ENCODE measurements at regions not wholly inside any gene's neighbourhood (a gene's known extent, or its start where the extent isn't known, plus 50 kb on each side); places are given as distances from the start of the nearest gene placed in this dataset.
"Not testable (repeated sequence)": the region's sequence is repeated elsewhere in the genome, so short reads cannot be mapped to it uniquely, and the experiment has no call there.

DNA sequence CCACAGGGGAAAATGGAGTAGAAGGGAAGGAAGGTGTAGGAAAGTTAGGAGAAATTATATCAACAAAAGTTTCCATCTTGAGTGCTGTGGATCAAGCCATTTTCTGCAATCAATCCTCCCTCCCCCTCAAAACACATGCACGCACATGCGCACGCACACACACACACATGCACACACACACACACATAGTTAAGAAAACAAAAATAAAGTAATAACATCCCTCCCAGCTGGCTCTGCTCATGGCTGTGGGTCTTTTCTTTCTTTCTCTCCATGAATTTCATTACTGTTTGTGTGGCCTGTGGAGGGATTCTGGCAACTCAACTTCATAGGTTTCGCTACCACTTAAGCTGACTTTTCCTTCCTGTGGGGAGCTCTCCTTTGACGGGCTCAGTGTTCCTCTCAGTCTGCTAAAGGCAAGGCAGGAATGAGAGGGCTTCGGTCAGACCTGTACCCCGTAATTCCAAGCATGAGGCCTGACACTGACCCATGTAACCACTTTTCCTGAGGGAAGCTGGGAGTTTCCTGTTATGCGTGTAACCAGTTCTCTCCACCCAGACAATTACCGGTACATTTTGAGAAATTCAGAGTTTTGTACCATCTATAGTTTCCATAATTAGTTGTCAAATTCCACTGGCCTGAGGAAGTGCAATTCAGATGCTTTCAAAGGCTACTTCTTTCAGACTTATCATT lies 79.8 kb downstream of the ZNF92 start:
- no peak for DNase-seq (ENCODE audit: low spot score)

DNA sequence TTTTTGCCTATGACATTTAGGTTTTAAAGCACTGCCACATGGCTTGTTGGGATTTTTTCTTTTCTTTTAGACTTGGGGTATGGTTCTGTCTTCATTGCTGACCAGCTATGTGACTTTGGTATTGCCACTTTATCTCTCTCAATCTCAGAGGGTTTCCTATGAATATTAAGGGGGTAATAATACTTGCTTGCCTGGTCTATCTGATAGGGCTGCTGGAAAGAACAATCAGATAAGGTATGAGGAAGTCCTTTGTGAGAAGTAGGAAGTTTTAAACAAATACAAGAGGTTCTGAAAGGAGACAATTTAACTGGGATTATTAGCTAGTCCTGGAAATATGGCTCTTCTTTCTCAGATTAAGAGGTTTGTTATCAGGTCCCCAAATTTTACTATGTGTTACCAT lies 80.8 kb downstream of the ZNF92 start:
- no peak for DNase-seq (ENCODE audit: low spot score)

DNA sequence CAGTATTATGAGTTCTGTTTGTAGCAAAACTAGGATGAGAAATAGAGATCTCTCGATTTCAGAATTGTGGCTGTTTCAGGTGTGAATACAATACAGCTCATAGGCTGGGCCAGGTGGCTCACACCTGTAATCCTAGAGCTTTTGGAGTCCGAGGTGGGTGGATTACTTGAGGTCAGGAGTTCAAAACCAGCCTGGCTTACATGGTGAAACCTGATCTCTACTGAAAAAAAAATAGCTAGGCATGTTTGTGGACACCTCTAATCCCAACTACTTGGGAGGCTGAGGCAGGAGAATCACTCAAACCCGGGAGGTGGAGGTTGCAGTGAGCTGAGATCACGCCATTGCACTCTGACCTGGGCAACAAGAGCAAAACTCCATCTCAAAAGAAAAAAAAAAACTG lies 81.4 kb downstream of the ZNF92 start:
- not testable (repeated sequence) for DNase-seq (ENCODE audit: low spot score)

DNA sequence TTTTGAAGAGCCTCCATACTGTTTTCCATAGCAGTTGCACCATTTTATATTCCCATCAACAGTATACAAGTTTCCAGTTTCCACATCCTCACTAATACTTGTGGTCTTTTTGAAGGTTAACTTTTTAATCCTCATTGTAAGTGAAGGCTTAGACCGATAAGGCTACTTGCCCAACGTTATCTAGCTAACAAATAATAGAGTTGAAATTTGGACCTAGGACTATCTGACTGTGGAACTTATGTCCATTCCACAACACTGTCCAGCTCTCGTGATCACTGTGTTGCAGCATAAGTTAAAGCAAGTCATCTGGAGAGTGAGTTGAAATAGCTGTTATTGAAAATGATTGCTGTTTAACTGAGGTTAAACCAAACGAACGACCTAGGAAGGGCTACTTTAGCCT lies 84.0 kb downstream of the ZNF92 start:
- no peak for DNase-seq (ENCODE audit: low spot score)

DNA sequence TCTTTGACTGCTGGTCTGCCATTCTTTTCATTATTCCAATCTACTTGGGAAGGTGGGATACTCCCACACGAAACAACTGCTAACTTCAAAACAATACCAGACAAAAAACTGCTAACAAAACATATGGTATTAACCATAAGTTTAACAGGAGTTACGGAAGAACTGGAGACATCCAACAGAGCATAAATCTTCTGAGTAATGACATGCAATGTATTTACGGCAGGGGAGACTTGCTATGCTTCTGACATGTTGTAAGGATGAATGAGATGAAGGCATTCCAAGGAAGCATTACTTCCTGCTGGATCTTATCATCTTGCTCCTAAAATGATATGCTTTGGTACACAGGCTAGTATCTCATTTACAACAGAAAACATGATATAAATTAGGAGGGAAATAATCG lies 85.8 kb downstream of the ZNF92 start:
- no peak for DNase-seq (ENCODE audit: low spot score)

DNA sequence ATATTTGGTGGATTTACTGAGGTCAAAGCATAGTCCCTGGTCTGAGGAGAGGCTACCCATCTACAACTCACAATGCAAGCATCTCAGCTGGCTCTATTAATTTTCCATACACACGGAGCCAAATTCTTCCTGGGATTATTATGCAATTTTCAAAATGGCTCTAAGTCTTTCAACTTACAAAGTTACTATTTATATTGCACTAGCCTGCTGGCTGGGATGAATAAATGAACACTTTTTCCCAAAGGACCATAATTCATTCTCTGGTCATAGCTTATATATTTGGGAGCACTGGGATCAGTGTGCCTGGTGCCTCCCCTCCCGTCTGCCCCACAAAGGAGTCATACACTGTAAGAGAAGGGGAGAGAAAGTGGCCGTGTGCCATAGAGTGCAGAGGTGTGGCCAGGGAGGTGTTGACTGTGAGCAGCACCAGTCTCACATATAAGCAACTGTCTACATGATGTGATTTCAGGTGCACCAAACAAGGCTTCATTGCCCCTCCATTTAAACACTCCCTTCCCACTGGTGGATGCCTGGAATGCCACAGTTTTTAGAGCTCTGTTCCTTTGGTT lies 88.6 kb downstream of the ZNF92 start:
- DNase-seq (ENCODE audit: low spot score): no peak

DNA sequence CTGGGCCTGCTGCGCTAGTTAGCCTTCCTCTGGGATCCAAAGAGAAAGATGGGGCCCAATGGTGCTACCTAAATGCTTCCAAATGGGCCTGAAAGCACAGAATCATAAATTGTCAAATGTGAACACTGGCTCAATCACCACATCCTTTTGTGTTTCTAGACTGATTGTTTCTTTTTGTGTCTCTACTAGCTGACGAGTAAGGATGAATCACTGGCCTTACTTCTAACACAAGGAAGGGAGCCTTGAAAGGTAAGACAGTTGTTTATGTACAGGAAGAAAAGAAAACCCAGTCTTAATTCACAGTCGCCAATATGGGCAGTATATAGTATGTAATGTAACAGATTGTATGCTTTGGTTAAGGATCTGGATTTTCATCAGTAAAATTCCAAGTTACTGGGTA lies 89.5 kb downstream of the ZNF92 start:
- DNase-seq (ENCODE audit: low spot score): no peak

DNA sequence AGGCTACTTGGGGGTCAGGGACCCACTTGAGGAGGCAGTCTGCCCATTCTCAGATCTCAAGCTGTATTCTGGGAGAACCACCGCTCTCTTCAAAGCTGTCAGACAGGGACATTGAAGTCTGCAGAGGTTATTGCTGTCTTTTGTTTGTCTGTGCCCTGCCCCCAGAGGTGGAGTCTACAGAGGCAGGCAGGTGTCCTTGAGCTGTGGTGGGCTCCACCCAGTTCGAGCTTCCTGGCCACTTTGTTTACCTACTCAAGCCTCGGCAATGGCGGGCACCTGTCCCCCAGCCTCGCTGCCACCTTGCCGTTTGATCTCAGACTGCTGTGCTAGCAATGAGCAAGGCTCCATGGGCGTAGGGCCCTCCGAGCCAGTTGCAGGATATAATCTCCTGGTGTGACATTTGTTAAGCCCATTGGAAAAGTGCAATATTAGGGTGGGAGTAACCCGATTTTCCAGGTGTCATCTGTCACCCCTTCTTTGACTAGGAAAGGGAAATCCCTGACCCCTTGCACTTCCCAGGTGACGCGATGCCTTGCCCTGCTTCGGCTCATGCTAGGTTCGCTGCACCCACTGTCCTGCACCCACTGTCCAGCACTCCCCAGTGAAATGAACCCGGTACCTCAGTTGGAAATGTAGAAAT lies 96.4 kb downstream of the ZNF92 start:
- not testable (repeated sequence) for DNase-seq (ENCODE audit: low spot score)

DNA sequence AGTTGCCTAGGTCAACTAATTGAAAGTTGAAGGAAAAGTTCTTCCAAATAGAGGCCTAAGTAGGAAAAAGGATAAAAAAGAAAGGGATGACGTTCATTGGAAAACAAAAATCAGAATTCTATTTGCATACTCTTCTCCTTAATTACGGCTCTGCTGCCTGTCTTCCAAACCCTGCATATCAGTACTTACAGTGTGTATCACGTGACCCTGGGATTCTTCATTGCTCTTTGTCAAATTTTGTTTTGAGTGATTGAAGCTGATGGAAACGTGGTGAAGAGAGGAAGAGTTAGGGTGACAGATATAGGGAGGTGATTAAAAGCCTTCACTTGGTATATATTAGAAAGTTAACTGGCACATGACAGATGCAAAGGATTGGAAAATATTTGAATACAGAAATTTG lies 97.9 kb downstream of the ZNF92 start:
- DNase-seq (ENCODE audit: low spot score): no peak

DNA sequence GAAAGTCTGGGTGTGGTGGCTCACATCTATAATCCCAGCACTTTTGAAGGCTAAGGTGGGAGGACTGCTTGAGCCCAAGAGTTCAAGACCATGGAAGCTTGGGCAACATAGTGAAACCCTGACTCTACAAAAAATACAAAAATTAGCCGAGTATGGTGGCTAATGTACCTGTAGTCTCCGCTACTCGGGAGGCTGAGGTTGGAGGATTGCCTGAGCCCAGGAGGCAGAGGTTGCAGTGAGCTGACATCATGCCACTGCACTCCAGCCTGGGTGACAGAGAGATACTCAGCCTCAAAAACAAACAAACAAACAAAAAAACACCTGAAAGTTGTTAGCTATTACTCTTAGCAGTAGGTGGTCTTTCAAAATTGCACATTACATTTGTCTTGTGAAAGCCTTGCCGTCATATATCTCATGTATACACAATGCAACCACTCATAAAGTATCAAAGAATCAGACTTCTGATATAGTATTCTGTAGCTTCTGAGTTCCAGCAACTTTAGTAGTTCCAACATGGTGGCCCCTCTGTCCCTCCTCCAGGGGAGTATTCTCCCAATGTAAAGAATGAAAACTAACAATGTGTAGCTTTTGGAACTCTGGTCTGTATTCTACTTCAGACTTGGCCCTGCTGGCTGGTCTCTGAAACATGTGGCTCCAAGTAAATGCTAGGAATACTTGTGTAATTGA lies 101.5 kb downstream of the ZNF92 start:
- DNase-seq (ENCODE audit: low spot score): no peak

DNA sequence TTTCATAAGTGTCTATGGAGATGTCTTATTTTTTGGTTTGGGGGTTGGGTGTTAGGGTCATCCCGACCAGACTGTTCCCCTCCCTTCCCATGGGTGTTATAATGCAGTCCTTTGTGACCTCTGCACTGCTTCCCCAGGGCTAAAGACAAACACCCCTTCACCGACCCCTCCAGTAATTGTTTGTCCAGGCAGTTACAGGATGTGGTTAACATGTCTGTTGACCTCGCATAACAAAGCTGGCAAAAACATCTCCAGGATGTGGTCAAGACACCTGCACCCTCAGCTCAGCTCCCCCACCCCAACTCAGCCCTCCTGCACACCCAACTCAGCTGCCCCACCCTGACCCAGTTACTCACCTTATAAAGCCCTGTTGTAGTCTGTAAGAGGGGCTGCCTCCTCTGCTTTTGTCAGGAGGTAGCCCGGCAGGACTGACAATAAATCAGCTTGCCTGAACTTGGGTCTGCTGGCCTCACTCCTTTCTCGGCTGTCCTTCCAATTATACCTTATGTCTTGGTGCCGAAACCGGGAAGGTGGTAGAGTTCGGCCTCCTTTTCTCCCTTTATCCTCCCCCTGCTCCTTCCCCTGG lies 102.2 kb downstream of the ZNF92 start:
- no peak for DNase-seq (ENCODE audit: low spot score)

DNA sequence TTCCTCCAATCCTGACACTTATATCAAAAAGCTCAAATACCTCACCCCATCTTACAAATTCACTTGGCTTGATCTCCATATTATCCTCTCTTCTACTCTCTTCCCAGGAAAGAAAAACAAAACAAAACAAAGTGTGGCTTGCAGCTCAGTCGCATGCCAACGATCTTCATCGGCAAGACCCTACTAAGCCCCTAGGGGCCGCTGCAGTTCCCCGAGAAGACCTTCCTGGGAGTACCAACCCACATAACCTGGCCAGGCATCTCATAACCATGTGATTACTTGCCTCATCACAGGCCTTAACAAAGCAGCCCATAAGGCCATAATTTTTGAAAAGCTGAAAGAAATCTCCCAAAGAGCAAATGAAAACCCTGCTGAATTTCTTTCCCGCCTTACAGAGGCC lies 103.7 kb downstream of the ZNF92 start:
- no peak for DNase-seq (ENCODE audit: low spot score)

DNA sequence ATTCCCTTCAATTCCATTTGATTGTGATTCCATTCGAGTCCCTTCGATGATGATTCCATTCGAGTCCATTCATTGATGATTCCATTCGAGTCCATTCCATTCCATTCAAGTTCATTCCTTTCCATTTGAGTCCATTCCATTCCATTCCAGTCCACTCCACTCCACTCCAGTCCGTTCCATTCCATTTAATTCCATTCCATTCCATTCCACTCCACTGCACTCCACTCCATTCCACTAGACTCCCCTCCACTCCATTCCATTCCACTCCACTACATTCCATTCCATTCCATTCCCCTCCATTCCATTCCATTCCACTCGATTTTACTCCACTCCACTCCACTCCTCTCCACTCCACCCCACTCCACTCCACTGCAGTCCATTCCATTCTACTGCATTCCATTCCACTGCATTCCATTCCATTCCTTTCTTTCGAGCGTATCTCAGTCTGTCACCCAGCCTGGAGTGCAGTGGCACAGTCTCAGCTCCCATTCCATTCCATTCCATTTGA lies 115.7 kb downstream of the ZNF92 start:
- no peak for DNase-seq (ENCODE audit: low spot score)

DNA sequence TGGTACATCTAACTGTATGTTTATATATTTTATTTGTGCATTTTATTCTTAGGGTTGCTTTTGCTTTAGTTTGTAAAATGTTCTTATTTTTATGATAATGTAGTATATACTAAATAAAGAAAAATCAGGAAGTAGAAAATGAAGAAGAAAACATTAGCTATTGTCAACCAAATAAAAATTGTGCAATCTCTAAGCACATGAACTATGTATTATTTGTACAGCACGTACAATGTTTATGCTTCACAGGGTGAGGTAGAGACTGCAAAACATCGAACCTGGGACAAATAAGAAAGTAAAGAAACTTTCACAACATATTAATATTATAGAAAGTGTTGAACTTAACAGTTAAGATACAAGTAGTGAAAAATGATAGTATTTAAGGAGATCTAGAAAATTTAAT lies 123.0 kb downstream of the ZNF92 start:
- not testable (repeated sequence) for DNase-seq (ENCODE audit: low spot score)

DNA sequence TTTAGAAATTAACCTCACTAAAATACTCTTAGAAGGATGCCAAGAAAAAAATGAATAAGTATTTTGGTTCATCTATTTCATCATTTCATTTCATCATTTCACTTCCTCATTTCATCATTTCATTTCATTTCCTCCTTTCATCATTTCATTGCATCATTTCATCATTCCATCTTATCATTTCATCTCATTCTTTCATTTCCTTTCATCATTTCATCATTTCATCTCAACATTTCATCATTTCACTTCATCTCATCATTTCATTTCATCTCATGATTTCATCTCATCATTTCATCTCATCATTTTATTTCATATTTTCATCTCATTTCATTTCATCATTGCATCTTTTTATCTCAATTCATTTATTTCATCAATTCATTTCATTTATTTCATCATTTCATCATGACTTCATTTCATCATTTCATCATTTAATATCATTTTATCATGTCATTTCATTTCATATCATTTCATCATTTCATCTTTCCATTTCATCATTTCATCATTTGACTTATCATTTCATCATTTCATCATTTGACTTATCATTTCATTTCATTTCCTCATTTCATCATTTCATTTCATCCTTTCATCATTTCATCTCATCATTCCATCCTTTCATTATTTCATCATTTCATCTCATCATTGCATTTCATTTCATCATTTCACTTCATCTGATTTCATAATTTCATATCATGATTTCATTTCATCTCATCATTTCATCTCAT lies 129.9 kb downstream of the ZNF92 start:
- DNase-seq (ENCODE audit: low spot score): no peak

DNA sequence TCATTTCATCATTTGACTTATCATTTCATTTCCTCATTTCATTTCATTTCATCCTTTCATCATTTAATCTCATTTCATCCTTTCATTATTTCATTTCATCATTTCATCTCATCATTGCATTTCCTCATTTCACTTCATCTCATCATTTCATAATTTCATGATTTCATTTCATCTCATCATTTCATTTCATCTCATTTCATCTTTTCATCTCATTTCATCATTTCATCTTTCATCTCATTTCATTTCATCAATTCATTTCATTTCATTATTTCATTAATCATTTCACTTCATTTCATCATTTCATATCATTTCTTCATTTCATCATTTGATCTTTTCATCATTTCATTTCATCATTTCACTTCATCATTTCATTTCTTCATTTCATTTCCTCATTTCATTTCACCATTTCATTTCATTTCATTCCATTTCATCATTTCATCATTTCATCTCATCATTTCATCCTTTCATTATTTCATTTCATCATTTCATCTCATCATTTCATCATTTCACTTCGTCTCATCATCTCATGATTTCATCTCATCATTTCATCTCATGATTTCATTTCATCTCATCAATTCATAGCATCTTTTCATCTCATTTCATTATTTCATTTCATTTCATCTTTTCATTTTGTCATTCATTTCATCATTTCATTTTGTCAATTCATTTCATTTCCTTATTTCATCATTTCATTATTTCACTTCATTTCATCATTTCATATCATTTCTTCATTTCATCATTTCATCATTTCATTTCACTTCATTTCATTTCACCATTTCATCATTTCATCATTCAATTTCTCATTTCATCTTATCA lies 131.1 kb downstream of the ZNF92 start:
- DNase-seq (ENCODE audit: low spot score): not testable (repeated sequence)

DNA sequence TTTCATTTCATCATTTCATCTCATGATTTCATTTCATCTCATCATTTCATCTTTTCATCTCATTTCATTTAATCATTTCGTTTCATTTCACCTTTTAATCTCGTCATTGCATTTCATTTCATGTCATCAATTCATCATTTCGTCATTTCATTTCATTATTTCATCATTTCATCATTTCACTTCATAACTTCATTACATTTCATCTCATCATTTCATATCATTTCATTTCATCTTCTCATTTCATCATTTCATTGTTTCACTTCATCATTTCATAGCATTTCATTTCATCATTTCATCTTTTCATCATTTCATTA lies 131.6 kb downstream of the ZNF92 start:
- not testable (repeated sequence) for DNase-seq (ENCODE audit: low spot score)

DNA sequence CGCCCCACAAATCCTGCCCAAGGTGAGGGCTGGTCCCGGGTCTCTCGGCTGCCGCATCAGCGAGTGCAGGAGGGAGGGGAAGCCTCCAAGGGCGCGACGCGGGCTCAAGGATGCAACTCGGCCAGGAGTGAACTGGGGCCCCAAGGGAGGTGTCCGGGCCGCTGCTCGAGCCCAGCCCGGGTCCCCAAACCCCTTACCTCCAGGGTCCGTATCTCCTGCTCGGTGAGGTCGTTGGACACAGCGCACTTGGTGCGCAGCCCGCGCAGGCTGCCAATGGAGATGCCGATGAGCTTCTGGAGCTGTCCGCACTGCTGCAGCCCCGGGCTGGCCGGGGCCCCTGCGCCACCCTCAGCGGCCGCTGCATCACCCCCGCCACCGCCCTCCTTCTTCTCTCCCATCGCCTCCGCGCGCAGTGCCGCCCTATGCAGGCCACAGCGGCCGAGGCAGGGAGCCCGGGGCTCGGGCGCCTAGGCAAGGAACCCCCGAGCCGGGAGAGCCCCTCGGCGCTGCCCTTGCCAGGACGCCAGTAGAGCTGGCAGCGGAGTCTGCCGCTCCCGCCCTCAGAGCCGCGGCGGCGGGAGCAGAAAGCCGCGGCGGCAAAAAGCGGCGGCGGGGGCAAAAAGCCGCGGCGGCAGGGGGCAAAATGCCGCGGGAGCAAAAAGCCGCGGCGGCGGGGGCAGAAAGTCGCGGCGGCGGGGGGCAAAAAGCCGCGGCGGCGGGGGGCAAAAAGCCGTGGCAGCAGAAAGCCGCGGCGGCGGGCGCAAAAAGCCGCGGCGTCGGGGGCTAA lies 135.1 kb downstream of the ZNF92 start:
- DNase-seq (ENCODE audit: low spot score): not testable (repeated sequence)

DNA sequence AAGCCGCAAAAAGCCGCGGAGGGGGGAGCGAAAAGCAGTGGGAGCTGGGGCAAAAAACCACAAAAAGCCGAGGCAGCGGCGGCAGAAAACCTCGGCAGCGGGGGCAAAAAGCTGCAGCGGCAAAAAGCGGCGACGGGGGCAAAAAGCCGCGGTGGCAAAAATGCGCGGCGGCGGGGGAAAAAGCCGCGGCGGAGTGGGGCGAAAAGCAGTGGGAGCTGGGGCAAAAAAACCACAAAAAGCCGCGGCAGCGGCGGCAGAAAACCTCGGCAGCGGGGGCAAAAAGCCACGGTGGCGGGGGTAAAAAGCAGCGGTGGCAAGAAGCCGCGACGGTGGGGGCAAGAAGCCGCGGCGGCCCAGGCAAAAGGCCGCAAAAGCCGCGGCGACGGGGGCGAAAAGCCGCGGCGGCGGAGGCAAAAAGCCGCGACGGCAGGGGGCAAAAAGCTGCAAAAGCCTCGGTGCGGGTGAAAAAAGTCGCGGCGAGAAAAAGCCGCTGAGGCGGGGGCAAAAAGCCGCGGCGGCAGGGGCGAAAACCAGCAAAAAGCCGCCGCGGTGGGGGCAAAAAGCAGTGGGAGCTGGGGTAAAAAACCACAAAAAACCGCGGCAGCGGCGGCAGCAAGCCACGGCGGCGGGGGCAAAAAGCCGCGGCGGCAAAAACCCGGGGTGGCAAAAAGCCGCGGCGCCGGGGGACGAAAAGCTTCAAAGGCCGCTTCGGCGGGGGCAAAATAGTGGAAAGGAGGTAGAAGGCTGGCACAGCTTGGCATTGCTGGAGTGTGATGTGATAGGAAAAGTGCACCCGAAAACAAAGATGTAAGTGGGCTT lies 135.9 kb downstream of the ZNF92 start:
- DNase-seq (ENCODE audit: low spot score): no peak

Data from ureter (tissue), 1 donor.